Lower leg skin (tissue), 3 donors: ENCODE measurements at regions not wholly inside any gene's neighbourhood (a gene's known extent, or its start where the extent isn't known, plus 50 kb on each side); places are given as distances from the start of the nearest gene placed in this dataset.

ENCODE experiments used
- CTCF ChIP-seq, 3 donors: fragments of 450-650 bp; IDR thresholded peaks; one replicate each; pipeline ENCODE4 v1.5.1; 2016; ENCODE audit warnings: antibody characterized with exemption in 3 of 3, mild to moderate bottlenecking in 3 of 3, moderate library complexity in 2 of 3
- POLR2A ChIP-seq, 2 donors: fragments of 450-650 bp; IDR thresholded peaks; one replicate each; pipeline ENCODE4 v1.6.1; 2016 to 2017; ENCODE audit warnings: antibody characterized with exemption in 2 of 2, mild to moderate bottlenecking in 1 of 2, moderate library complexity in 1 of 2

- TF ChIP-seq POLR2A (IDR thresholded peaks at IDR 0.05) = no peak
- TF ChIP-seq CTCF (IDR thresholded peaks at IDR 0.05) = no peak
Observed at GRCh38 chr22:46056546-46057245, 79.7 kb upstream of the WNT7B start.
